ENCODE measurements at regions not wholly inside any gene's neighbourhood (a gene's known extent, or its start where the extent isn't known, plus 50 kb on each side); places are given as distances from the start of the nearest gene placed in this dataset.

DNA sequence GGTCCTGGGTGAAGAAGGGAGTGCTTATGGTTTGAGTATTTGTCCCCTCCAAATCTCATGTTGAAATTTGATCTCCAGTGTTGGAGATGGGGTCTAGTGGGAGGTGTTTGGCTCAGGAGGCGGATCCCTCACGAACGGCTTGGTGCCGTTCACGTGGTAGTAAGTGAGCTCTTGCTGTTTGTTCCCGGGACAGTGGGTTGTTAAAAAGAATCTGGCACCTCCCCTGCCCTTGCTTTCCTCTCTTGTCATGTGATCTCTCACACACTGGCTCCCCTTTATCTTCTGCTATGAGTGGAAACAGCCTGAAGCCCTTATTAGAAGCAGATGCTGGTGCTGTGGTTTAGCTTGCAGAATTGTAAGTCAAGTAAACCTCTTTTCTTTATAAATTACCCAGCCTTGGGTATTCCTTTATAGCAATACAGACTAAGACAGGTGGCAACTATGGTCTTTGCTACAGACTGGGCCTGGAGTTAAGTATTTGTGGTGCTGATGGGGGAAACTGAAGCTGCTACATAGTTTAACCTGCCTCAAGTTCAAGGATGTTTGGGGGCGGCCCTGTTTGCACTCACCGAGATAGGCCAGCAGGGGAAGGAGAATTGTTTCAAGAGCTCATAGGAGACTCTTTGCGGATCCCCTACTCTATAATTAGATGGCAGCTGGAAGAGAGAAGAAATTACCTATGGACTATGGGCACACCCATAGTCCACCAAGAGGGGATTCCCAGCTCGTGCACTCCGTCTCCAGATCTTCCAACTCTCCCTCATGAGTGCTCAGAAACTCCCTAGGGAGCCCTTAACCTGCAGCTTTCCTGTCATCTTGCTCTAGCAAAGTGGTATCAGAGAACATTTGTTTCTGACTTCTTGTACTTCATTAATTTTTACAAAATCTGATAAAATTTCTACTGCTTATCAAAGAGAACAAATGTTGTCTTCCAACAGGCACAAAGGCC is 164.6 kb downstream of the SLC15A5 start:
- TF ChIP-seq, protein P1, sequence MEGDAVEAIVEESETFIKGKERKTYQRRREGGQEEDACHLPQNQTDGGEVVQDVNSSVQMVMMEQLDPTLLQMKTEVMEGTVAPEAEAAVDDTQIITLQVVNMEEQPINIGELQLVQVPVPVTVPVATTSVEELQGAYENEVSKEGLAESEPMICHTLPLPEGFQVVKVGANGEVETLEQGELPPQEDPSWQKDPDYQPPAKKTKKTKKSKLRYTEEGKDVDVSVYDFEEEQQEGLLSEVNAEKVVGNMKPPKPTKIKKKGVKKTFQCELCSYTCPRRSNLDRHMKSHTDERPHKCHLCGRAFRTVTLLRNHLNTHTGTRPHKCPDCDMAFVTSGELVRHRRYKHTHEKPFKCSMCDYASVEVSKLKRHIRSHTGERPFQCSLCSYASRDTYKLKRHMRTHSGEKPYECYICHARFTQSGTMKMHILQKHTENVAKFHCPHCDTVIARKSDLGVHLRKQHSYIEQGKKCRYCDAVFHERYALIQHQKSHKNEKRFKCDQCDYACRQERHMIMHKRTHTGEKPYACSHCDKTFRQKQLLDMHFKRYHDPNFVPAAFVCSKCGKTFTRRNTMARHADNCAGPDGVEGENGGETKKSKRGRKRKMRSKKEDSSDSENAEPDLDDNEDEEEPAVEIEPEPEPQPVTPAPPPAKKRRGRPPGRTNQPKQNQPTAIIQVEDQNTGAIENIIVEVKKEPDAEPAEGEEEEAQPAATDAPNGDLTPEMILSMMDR (conservative IDR thresholded peaks at IDR 0.05; ENCODE audit: low read depth), result no peak
- H3K27ac ChIP-seq, result no peak overlapping the region
- POLR2A ChIA-PET (ENCODE audit: low non-redundant PET), result no interaction called here
- no peak for DNase-seq (ENCODE audit: low spot score)
- CTCF ChIA-PET, result interaction anchor here (0.6 to 0.7 kb wide), 3 partner anchors 18 to 1582 kb away, joined by 3 to 5 read pairs (median 3); no protein-coding TSS in a partner anchor

DNA sequence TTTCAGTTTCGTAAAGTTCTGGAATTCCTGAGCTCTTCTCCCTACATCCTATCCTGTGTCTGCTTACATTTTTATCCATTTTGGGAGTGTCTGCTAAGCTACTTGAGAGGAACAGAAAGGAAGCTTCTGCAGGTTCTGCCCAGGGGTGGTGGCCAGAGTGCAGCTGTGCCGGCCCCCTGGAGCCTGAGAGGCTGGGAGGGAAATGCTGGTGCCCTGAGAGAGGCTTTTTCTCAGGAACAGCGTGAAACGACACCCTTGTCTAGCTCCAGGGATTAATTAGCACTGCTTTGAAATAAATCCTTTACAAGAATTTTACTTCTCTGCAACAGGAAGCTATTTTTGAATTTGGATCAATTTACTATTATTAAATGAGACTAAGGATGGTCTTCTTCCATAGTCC is 165.4 kb downstream of the SLC15A5 start:
- ChIA-PET CTCF (interaction anchor here (0.5 to 0.7 kb wide), 2 partner anchors 17 to 63 kb away, joined by 3 to 4 read pairs; no protein-coding TSS in a partner anchor), POLR2A (ENCODE audit: low non-redundant PET) (no interaction called here)
- TF ChIP-seq, protein P1 (conservative IDR thresholded peaks at IDR 0.05; ENCODE audit: low read depth), result no peak

DNA sequence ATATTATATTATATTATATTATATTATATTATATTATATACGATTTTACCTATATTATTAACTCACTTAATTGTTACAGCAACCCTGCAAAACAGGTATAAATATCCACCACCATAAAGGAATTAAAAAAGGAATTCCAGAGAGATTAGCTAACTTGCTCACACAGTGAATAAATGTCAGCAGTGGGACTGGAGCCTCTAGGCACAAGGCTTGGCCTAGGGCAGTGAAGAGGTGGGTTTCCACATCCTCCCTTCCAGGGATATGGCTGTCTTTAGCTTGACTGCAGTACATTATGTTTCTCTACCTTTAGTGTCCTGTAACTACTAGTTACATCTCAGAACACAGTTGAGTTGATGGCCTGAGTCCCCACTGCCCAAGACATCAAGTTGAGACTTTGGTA is 166.9 kb downstream of the SLC15A5 start:
- ChIA-PET CTCF (no interaction called here), POLR2A (ENCODE audit: low non-redundant PET) (no interaction called here)
- TF ChIP-seq, protein P1 (conservative IDR thresholded peaks at IDR 0.05; ENCODE audit: low read depth), result no peak
- no peak overlapping the region for H3K27ac ChIP-seq
- DNase-seq (ENCODE audit: low spot score), result no peak

More for the DNA sequence above, 165.4 kb downstream of the SLC15A5 start:
- no peak for DNase-seq (ENCODE audit: low spot score)
- no peak overlapping the region for H3K27ac ChIP-seq

DNA sequence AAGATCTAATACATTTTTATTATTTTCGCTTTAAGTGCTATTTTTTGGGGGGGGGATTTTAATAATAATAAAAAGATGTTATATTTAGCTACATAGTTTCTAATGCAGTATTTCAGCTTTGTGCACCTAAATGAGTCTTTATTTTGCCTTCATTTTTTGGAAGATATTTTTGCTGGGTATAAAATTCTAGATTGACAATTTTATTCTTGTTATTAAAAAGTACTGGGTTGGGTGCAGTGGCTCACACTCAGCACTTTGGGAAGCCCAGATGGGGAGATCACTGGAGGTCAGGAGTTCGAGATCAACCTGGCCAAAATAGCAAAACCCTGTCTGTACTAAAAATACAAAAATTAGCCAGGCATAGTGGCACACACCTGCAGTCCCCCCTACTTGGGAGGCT is 173.6 kb downstream of the SLC15A5 start:
- CTCF ChIA-PET, result no interaction called here
- TF ChIP-seq, protein P1 (conservative IDR thresholded peaks at IDR 0.05; ENCODE audit: low read depth), result no peak
- no peak for DNase-seq (ENCODE audit: low spot score)
- no peak overlapping the region for H3K27ac ChIP-seq
- POLR2A ChIA-PET (ENCODE audit: low non-redundant PET), result no interaction called here

DNA sequence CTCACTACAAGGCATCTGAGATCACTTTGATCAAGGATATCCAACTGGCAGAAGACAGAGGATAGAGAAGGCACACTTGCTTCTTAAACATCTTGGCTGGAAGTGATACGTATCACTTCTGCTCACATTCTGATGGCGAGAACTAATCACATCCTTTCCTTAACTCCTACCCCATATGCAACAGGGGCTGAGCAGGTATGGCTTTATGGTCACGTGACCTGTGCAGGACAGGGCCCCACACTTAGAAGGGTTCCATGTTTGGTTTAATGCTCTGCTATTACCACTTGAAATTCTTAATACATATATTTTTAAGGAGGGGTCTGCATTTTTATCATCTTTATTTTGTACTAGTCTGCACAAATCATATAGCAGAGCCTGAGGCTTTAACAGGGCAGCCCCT is 177.3 kb downstream of the SLC15A5 start:
- DNase-seq (ENCODE audit: low spot score), result no peak
- POLR2A ChIA-PET (ENCODE audit: low non-redundant PET), result no interaction called here
- CTCF ChIA-PET, result no interaction called here
- TF ChIP-seq, protein P1 (conservative IDR thresholded peaks at IDR 0.05; ENCODE audit: low read depth), result no peak
- no peak overlapping the region for H3K27ac ChIP-seq

DNA sequence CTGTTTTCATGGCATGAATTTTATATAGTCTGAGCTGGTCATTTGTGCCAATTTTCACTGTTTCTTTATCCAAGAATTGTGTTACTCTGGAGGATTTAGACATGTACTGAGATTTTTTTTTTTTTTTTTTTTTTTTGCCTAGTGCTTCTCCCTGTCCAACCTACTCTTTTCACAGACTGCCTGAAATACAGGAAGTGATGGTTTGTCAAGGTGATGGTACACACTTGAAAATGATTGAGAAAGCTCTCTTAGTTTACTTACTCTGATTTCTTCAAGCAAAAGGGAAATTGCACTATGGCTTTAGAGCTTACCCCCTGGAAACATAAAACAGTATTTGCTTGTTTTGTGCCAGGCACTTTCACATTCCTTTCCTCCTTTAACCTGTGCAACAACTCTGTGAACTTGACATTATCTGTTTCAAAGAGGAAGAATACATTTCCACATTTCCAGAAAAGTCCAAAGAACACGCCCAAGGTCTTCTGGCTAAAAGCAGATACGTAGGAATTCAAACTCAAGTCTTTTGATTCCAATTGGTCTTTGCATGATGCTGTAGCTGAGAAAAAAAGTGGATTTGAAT is 181.1 kb downstream of the SLC15A5 start:
- DNase-seq (ENCODE audit: low spot score), result no peak
- CTCF ChIA-PET, result interaction anchor here (0.6 kb wide), 1 partner anchor 78 kb away, joined by 3 read pairs; no protein-coding TSS in a partner anchor
- TF ChIP-seq, protein P1 (conservative IDR thresholded peaks at IDR 0.05; ENCODE audit: low read depth), result no peak
- no peak overlapping the region for H3K27ac ChIP-seq
- POLR2A ChIA-PET (ENCODE audit: low non-redundant PET), result no interaction called here

Measured in RWPE1 (cell line).